GM18861 (cell line): ENCODE measurements at regions not wholly inside any gene's neighbourhood (a gene's known extent, or its start where the extent isn't known, plus 50 kb on each side); places are given as distances from the start of the nearest gene placed in this dataset.
A peak's percentile ranks its signal among the peaks of the same experiment; 100 is the strongest.

ENCODE experiments used
- ATAC-seq: cut with Tn5 transposase; IDR thresholded peaks from one replicate; pipeline ENCODE4 v1.9.1; 2021; ENCODE audit not compliant: unreplicated experiment

DNA sequence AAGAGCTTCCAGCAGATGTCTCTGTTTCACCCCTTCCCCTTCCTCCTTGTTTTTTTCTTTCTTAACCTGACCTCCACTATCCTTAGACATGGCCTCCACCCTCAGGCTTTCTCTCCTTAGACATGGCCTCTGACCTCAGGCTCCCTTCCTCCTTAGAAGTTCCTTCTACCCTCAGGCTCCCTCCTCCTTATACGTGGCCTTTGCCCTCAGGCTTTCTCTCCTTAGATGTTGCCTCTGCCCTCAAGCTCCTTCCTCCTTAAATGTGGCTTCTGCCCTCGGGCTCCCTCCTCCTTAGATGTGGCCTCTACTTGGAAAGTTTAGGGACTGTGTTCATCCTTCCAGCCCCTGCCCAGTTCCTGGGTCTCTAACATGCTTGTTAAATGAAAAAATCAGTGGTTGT, 180.4 kb upstream of the S1PR3 start:
- ATAC-seq, result no peak

- no peak for ATAC-seq
These were observed 179.8 kb upstream of the S1PR3 start for GRCh38 chr9:88811511-88811910.

DNA sequence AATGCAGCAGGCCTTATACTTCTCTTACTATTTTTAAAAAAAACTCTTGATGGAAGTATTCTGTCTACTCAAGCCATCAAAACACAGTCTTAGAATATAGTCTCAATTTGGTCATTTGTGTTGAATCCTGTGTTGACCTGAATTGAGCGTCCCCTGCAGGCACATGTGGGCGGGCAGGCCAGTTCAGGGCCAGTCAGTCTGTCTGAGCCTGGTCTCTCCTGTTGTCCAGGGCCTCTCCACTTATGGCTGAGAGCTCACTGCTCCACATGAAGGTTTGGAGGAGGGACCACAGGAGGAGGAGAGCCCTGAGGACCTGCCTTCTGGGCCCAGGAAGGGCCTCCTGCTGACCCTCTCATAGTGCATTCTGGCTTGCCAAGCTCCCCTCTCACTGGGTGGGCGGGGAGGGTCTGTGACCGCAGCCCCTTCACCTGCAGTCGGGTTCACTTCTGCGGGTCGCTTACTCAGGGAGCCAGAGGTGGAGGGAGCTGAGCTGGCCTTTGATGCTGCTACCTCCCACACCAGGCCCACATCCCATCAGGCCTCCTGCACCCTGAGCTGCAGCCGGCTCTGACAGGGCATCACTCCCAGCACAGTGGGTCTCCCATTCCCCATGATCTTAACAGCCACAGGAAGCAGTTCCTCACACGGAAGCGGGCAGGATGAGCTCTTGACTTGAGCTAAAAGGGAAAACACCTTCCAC, 178.2 kb upstream of the S1PR3 start:
- no peak for ATAC-seq

DNA sequence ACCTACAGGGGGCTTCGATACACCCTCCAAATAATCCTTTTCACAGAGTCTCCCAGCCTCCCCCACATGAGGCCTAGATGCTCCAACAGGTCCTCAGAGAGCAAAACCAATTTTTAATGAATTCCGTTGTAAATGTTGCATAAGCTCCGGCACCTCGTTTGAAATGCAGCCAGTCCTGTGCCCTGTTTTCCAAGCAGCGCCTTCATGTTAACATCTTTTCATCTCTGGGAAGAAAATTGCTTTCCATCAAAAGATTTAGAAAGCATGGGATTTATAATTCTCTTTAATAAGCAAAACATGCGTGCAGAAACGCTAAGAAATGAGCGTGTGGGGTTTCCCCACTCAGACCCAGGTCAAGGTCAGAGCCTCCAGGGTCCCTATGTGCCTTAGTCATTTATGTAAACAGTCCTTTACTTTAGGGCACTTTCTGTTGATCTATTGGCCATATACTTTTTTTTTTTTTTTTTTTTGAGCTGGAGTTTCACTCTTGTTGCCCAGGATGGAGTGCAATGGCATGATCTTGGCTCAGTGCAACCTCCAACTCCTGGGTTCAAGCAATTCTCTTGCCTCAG, 177.5 kb upstream of the S1PR3 start:
- ATAC-seq, result no peak

GRCh38 chr9:88814577-88814976, 176.7 kb upstream of the S1PR3 start:
- no peak for ATAC-seq

DNA sequence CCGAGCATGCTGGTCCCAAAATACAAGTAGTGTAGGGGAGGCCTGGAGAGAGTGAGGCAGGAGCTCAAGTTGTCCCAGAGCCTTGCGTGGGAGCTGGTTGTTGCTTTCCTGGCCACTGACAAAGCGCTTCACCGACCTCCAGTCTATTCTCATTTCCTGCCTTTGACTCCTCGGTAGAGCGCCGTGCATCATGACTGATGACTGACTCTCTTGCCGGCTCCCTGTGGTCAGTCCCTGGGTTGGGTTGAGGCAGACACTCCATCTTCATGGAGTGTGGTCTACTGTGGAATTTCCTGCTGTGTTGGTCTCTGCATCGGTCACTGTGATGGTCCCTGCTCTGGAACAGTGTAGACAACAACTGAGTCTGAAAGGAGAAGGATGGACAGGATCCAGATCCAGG, 175.1 kb upstream of the S1PR3 start:
- no peak for ATAC-seq

DNA sequence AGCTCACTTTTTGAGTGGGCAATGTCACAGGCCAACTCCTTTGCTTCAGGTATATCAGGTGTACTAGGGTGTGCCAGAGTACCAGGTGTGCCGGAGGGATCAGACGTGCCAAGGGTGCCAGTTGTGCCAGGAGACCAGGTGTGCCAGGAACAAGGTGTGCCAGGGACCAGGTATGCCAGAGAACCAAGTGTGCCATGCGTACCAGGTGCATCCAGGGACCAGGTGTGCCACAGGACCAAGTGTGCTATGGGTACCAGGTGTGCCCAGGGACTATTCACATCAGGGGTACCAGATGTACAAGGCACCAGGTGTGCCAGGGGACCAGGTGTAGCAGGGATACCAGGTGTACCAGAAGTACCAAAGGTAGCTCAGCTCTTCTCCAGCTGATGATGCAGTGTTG, 174.7 kb upstream of the S1PR3 start:
- no peak for ATAC-seq

DNA sequence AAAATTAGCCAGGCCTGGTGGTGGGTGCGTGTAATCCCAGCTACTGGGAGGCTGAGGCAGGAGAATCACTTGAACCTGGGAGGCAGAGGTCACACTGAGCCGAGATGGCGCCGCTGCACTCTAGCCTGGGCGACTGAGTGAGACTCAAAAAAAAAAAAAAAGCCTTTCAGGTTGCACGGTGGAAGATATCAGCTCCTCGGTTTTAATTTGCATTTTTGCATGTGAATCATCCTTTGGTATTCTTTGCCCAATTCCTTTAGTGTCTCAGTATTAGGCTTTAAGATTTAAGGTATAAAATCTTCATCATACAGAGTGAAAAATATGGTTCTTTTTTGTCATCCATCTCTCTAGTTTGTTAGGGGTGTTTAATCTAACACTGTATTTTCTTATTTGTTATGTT, 173.6 kb upstream of the S1PR3 start:
- no peak for ATAC-seq

DNA sequence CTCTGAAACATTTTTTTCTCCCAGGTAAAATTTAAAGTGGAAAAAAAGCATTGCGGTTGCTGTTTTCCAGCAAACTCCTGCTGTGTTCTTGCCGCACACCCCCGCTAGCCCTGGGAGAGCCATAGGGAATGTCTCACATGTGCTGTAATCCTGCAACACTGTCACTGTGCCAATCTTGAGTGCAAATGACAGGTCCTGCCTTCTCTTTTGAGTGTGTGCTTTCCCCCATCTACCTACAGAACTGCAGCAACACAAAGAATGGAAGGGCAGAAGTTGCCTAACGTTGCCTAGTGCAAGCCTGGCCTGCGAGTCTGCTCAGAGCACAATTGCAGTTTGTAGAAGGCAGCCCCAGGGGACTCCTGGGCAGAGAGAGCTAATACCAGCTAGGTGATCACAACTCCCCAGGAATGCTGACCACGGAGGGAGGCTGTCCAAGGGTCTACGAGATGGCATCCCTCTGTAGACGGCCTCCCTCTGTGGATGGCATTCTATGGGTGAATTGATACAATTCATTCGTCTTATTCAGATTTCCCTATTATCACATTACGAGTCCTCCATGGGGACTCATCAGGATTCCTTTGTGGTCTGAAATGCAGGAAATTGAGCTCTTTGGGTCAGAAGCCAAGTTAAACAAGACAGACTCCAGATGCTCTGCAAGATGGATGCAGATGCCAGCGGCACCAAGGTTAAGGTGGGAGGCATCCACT, 172.6 kb upstream of the S1PR3 start:
- no peak for ATAC-seq

DNA sequence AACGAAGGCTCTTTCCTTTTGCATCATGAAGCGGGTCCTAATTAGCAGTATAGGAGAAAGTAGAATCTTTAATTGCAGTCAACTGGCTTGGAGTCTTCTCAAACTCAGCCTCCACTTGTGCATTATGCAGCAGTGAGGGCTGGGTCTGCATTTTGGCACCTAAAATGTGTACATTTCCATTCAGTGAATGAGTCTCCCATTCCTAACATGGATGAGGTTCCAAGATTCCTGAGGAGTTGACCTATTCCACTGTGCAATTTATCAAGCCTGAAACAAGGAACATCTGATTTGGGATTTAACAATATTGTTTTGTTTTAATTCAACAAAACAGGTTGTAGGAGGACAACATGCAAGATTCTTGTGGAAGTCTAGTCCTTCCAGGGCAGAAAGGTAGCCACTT, 171.8 kb upstream of the S1PR3 start:
- ATAC-seq, result no peak

GRCh38 chr9:88820055-88820454, 171.2 kb upstream of the S1PR3 start:
- no peak for ATAC-seq

DNA sequence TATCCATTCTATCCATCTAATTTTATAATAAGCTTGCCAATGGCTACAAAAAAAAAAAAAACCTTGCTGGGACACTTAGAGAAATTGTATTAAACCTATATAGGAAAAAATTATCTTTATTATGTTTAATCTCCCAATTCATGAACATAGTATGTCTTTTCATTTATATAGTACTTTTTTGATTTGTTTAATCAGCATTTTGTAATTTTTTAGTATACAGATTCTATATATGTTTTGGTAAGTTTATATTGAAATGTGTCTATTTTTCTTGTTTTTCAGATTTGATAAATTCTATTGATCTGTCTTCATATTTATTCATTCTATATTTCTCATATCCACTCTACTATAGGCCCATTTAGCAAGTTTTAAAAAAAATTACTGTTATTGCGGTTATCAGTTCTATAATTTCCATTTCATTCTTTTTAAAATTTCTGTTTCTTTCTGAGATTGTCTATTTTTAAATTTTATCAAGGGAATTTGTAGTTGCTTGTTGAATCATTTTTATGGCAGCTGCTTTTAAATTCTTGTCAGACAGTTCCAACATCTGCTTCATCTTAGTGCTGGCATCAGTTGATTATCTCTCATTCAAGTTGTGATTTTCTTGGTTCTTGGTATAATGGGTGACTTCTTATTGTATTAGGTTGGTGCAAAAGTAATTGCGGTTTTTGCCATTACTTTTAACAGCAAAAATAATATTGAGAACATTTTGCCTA, 170.1 kb upstream of the S1PR3 start:
- no peak for ATAC-seq

GRCh38 chr9:88821746-88822106, 169.5 kb upstream of the S1PR3 start:
- no peak for ATAC-seq

- no peak for ATAC-seq
These were observed 166.6 kb upstream of the S1PR3 start for GRCh38 chr9:88824711-88825110.

DNA sequence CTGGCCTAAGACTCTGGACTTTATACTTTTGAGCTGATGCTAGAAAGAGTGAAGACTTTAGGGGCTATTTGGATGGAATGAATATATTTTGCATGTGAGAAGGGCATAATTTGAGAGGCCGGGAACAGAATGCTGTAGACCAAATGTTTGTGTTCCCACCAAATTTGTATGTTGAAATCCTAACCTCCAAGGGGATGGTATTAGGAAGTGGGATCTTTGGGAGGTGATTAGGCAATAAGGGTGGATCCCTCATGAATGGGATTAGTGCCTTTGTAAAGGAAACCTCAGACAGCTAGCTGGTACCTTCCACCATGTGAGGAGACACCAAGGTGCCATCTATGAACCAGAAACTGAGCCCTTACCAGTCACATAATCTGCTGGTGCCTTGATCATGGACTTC, 165.1 kb upstream of the S1PR3 start:
- no peak for ATAC-seq

- no peak for ATAC-seq
These were observed 164.5 kb upstream of the S1PR3 start for GRCh38 chr9:88826771-88827181.

DNA sequence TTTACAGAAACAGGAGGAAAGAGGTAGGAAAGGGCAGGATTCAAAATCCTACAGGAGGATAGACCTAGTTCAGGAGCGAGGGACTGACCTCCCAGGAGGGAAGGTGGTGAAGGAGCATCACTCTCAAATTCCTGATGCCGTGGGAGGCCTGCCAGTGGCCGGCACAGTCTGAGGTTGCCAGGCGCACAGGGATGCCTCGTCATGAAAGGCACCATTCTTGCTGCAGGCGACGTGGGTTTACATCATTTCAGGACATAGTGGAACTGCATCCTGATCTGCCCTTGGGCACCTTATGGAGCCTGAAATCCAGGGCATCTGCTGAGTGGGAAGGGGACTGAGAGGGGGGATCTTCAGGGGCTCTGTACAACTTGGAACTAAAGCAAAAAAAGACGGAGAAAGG, 163.2 kb upstream of the S1PR3 start:
- no peak for ATAC-seq

DNA sequence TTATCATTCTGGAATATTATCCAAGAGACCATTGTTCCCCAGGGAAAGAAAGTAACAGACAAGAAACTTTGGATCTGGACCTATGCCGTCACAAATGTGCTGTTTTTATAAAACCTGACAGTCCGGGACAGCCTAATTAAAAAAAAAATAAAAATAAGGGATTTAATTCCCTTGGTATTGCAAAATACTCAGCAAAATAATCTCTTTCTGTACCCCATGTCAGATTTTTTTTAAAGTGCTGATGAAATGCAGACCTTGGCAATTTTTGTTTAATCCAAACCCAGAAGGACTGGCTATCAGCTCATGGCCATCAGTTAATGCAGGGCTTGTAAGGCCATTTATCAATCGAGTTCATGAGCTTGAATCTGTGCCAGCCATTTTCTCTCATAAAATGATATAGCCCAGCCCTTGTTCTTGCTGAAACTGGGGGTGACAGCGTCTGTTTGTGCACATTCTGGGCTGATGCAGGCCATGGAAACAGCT, 162.7 kb upstream of the S1PR3 start:
- no peak for ATAC-seq

- peak; percentile 94 for ATAC-seq
These were observed 162.0 kb upstream of the S1PR3 start for GRCh38 chr9:88829276-88829675.

DNA sequence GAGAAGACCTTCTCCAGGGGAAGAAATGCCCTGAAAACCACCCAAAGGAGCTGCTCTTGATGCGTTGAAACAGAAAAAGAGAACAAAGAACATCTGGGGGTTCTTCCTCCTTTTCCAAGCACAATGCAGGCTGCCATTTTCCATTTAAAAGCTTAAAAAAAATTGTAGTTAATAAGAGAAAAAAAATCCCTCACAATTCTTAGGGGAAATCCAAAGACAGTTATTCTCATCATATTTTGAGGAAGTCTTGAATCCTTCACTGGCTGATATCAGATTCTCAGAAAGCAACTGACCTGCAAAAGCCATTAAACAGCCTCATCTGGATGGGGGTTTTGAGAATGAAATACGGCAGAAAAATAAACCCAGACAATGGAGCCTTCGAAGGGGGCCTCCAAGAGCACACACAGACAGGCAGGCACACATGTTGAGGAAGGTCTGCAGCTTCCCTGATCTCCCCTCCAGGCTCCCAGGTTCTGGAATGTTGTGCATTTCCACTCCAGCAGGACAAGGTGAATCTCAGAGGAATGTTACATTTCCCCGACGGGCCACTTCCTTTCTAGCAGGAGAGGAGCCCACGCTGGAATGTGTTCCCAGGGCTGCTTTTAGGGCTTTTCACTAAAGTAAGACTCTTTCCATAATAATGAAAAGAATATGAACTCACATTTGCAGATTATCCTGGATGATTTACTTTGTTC, 159.4 kb upstream of the S1PR3 start:
- ATAC-seq, result no peak

DNA sequence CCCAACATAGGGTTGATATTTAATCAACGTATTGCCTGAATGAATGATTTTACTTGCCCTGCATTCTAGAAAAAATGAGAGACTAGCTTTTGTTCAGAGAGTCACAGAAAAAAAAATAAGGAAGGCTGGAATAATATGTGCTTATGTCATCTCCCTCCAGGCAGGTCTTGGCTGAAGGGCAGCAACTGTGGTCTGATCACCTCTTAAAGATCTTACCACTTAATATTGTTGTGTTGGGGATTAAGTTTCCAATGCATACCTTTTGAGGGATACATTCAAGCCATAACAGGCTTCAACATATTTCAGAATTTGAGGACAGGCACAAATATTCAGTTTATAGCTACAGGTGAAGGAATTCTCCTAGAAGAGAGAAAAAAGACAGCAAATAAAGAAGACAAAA, 157.3 kb upstream of the S1PR3 start:
- no peak for ATAC-seq
